ENCODE measurements at regions not wholly inside any gene's neighbourhood (a gene's known extent, or its start where the extent isn't known, plus 50 kb on each side); places are given as distances from the start of the nearest gene placed in this dataset.

GRCh38 chr5:12854386-12854785 lies 950.1 kb upstream of the CTNND2 start:
- peaks cover 0 to 36% (median 19%) of the 10 kb centered on the region in 8 donors for H3K9me3 ChIP-seq
- no peaks in the 10 kb centered on the region for H3K27me3 ChIP-seq (replicated peaks in 1 of 7)
- H3K4me1 ChIP-seq: no peaks in the 10 kb centered on the region
- no peaks in the 10 kb centered on the region for H3K36me3 ChIP-seq
- 40 to 64% (median 50%) methylated on average over 5 of the region's 5 CpGs for WGBS, 5 donors
- intact Hi-C loops (cut with DNase I; ENCODE audit: low total_unique reads): no loop called here
- no peak for DNase-seq
- H3K27ac ChIP-seq: peak overlapping the region in 2 of 8 donors; percentile 18 to 27
- H3K4me3 ChIP-seq: no peak overlapping the region
- no peak for TF ChIP-seq POLR2AphosphoS5 (IDR thresholded peaks at IDR 0.05)

DNA sequence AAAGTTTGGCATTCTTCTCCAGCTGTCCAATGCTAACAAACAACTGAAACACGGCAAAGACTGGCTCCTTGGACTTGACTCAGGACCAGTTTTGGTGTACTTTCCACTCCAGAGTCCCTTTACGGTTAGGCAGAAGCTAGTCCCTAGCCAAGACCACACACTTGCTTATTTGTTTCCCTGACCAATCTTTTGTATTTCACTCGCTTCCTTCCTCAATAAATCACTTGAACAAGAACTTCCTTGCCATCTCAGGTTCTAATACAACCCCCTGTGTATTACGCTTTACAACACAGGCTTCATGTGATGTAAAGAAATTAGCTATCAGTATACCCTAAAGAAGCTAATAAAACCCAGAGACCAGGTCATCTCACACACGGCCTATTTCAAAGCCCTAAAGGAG lies 947.5 kb upstream of the CTNND2 start:
- Histone ChIP-seq H3K27me3 (replicated peaks in 1 of 7) (no peaks in the 10 kb centered on the region), H3K4me1 (no peaks in the 10 kb centered on the region), H3K27ac (no peak overlapping the region), H3K36me3 (no peaks in the 10 kb centered on the region), H3K9me3 (peaks cover 0 to 19% (median 0%) of the 10 kb centered on the region in 8 donors), H3K4me3 (no peak overlapping the region)
- 27 to 40% (median 33%) methylated on average over 5 of the region's 5 CpGs for WGBS, 5 donors
- intact Hi-C loops (cut with DNase I; ENCODE audit: low total_unique reads): no loop called here
- TF ChIP-seq POLR2AphosphoS5 (IDR thresholded peaks at IDR 0.05): no peak
- TF ChIP-seq POLR2A (IDR thresholded peaks at IDR 0.05): no peak
- no peak for TF ChIP-seq CTCF (IDR thresholded peaks at IDR 0.05 in 8 of 11, conservative IDR thresholded peaks at IDR 0.05 in 3 of 11)
- no peak for DNase-seq

- Histone ChIP-seq H3K4me1 (no peaks in the 10 kb centered on the region), H3K4me3 (no peak overlapping the region), H3K36me3 (no peaks in the 10 kb centered on the region), H3K9me3 (peaks cover 0 to 7% (median 0%) of the 10 kb centered on the region in 8 donors), H3K27ac (no peak overlapping the region), H3K27me3 (replicated peaks in 1 of 7) (no peaks in the 10 kb centered on the region)
- no peak for TF ChIP-seq CTCF (IDR thresholded peaks at IDR 0.05 in 8 of 11, conservative IDR thresholded peaks at IDR 0.05 in 3 of 11)
- TF ChIP-seq POLR2A (IDR thresholded peaks at IDR 0.05): no peak
- TF ChIP-seq POLR2AphosphoS5 (IDR thresholded peaks at IDR 0.05): no peak
- intact Hi-C loops (cut with DNase I; ENCODE audit: low total_unique reads): no loop called here
- DNase-seq: no peak
- 78 to 86% (median 83%) methylated on average over 1 of the region's 1 CpG for WGBS, 5 donors
Measured at GRCh38 chr5:12848709-12849108, 944.5 kb upstream of the CTNND2 start.

DNA sequence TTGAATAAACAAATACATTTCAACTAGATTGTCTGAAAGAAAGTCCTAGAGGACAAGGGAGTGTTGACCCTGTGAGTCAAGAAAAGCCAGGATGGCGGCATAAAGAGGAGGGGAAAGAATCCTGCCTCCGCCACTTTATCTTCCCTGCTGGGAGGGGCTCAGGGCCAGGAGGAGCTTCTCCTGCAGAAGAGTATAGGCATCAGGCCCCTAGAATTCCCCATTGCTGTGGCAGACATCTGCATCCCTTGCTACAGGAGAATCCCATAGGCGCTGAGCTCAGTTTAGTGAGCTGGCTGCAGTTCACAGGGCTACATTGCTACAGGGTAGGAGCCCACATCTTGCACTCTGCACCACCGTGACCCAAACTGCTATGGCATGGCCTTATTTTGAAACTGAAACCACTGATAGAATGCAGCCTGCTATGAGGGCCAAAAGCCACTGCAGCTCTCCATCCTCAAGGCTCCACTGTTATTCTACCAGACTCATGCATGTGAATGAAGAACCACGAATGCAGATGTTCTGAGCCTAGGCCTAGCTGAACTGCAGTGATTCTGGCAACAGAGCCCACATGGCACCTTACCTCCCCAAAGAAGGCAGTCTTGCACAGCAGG lies 941.4 kb upstream of the CTNND2 start:
- Histone ChIP-seq H3K36me3 (no peaks in the 10 kb centered on the region), H3K9me3 (no peaks in the 10 kb centered on the region)
- WGBS, 5 donors: 80 to 90% (median 86%) methylated on average over 5 of the region's 5 CpGs

More for the DNA sequence above, 941.4 kb upstream of the CTNND2 start:
- no peaks in the 10 kb centered on the region for H3K4me1 ChIP-seq
- DNase-seq: no peak
- no peak overlapping the region for H3K27ac ChIP-seq
- TF ChIP-seq POLR2A (IDR thresholded peaks at IDR 0.05): no peak
- TF ChIP-seq CTCF (IDR thresholded peaks at IDR 0.05 in 8 of 11, conservative IDR thresholded peaks at IDR 0.05 in 3 of 11): no peak
- TF ChIP-seq POLR2AphosphoS5 (IDR thresholded peaks at IDR 0.05): no peak
- no peak overlapping the region for H3K4me3 ChIP-seq
- H3K27me3 ChIP-seq (replicated peaks in 1 of 7): no peaks in the 10 kb centered on the region
- intact Hi-C loops (cut with DNase I; ENCODE audit: low total_unique reads): no loop called here
